OCI-LY1 (cell line): ENCODE measurements at regions not wholly inside any gene's neighbourhood (a gene's known extent, or its start where the extent isn't known, plus 50 kb on each side); places are given as distances from the start of the nearest gene placed in this dataset.

ENCODE experiments used
- H2AFZ ChIP-seq: fragments of 200-600 bp; sonication (generic), shearing (Covaris generic); 2 replicates; pipeline ENCODE4 v1.6.0; 2014; ENCODE audit warnings: antibody characterized with exemption, mild to moderate bottlenecking, low read length
- H3F3A ChIP-seq: fragments of 200-600 bp; sonication (generic), shearing (Covaris generic); 2 replicates; pipeline ENCODE4 v1.6.0; 2014; ENCODE audit warnings: mild to moderate bottlenecking, antibody characterized with exemption, low read length, moderate library complexity; ENCODE audit not compliant: insufficient read depth
- H3K27ac ChIP-seq: fragments of 200-600 bp; sonication (generic); 2 replicates; pipeline ENCODE4 v1.5.1; 2014; ENCODE audit warnings: low read length, mixed run types, mild to moderate bottlenecking, low read depth; ENCODE audit not compliant: poor library complexity, severe bottlenecking
- H3K27me3 ChIP-seq: fragments of 200-600 bp; sonication (generic); 2 replicates; pipeline ENCODE4 v1.6.0; 2014; ENCODE audit warnings: antibody characterized with exemption, mild to moderate bottlenecking, low read length, moderate library complexity; ENCODE audit not compliant: insufficient read depth
- H3K36me3 ChIP-seq: fragments of 200-600 bp; sonication (generic); 2 replicates; pipeline ENCODE4 v1.6.1; 2014; ENCODE audit warnings: mild to moderate bottlenecking, antibody characterized with exemption, low read length, moderate library complexity, mixed read lengths; ENCODE audit not compliant: insufficient read depth
- H3K4me1 ChIP-seq: fragments of 200-600 bp; sonication (generic); 2 replicates; pipeline ENCODE4 v1.5.1; 2014; ENCODE audit warnings: mild to moderate bottlenecking, low read length, moderate library complexity; ENCODE audit not compliant: insufficient read depth, severe bottlenecking
- H3K4me2 ChIP-seq: fragments of 200-600 bp; sonication (generic), shearing (Covaris generic); 2 replicates; pipeline ENCODE4 v1.6.1; 2014; ENCODE audit warnings: low read length
- H3K4me3 ChIP-seq: fragments of 200-600 bp; sonication (generic); 2 replicates; pipeline ENCODE4 v1.5.1; 2014; ENCODE audit warnings: low read length, low read depth, mild to moderate bottlenecking, mixed read lengths; ENCODE audit not compliant: poor library complexity, severe bottlenecking
- H3K79me2 ChIP-seq: fragments of 200-600 bp; shearing (Covaris generic); 2 replicates; pipeline ENCODE4 v1.6.1; 2016; ENCODE audit warnings: mixed run types, low read length, mixed read lengths; ENCODE audit not compliant: insufficient read depth
- H3K9ac ChIP-seq: fragments of 200-600 bp; sonication (generic), shearing (Covaris generic); 2 replicates; pipeline ENCODE4 v1.6.1; 2014; ENCODE audit warnings: mild to moderate bottlenecking, low read length, mixed read lengths
- H3K9me2 ChIP-seq: fragments of 200-600 bp; sonication (generic), shearing (Covaris generic); 2 replicates; pipeline ENCODE4 v1.6.1; 2014; ENCODE audit warnings: low read depth, mild to moderate bottlenecking, low read length, mixed read lengths
- H3K9me3 ChIP-seq: fragments of 200-600 bp; shearing (Covaris generic); 2 replicates; pipeline ENCODE4 v1.6.1; 2014; ENCODE audit warnings: low read length, mixed read lengths
- H4K20me1 ChIP-seq: fragments of 200-600 bp; sonication (generic), shearing (Covaris generic); 2 replicates; pipeline ENCODE4 v1.6.0; 2016; ENCODE audit warnings: mild to moderate bottlenecking, low read length; ENCODE audit not compliant: insufficient read depth
- CTCF ChIP-seq: fragments of 200-600 bp; sonication (generic), shearing (Covaris generic); IDR thresholded peaks from 2 replicates; pipeline ENCODE4 v1.5.1; 2017; ENCODE audit warnings: mild to moderate bottlenecking, antibody characterized with exemption, low read length, moderate library complexity, mixed read lengths
- EZH2 ChIP-seq: fragments of 200-600 bp; sonication (generic), shearing (Covaris generic); IDR thresholded peaks from 2 replicates; pipeline ENCODE4 v1.8.0; 2017; ENCODE audit warnings: borderline replicate concordance, mixed run types, mild to moderate bottlenecking, antibody characterized with exemption, low read length, moderate library complexity, mixed read lengths

GRCh38 chr1:218139761-218140160 is 145.3 kb upstream of the RRP15 start:
- no peak overlapping the region for H3K4me3 ChIP-seq
- H3K9me2 ChIP-seq, result no peaks in the 10 kb centered on the region
- no peaks in the 10 kb centered on the region for H3K27me3 ChIP-seq
- TF ChIP-seq CTCF (no peak), EZH2 (no peak)
- no peaks in the 10 kb centered on the region for H4K20me1 ChIP-seq
- no peak overlapping the region for H3K4me2 ChIP-seq
- H3K9ac ChIP-seq, result no peak overlapping the region
- no peaks in the 10 kb centered on the region for H3K79me2 ChIP-seq
- no peak overlapping the region for H3K27ac ChIP-seq
- H3K4me1 ChIP-seq, result no peaks in the 10 kb centered on the region
- H3K36me3 ChIP-seq, result no peaks in the 10 kb centered on the region
- H3K9me3 ChIP-seq, result no peaks in the 10 kb centered on the region
- H2AFZ ChIP-seq, result no peak overlapping the region
- H3F3A ChIP-seq, result no peaks in the 10 kb centered on the region

GRCh38 chr1:218156595-218156994 is 128.5 kb upstream of the RRP15 start:
- no peaks in the 10 kb centered on the region for H3F3A ChIP-seq
- H3K9me2 ChIP-seq, result no peaks in the 10 kb centered on the region
- no peak overlapping the region for H2AFZ ChIP-seq
- no peak overlapping the region for H3K9ac ChIP-seq
- no peaks in the 10 kb centered on the region for H3K4me1 ChIP-seq
- no peaks in the 10 kb centered on the region for H3K79me2 ChIP-seq
- H4K20me1 ChIP-seq, result no peaks in the 10 kb centered on the region
- H3K36me3 ChIP-seq, result no peaks in the 10 kb centered on the region
- no peak overlapping the region for H3K4me2 ChIP-seq
- H3K27me3 ChIP-seq, result no peaks in the 10 kb centered on the region
- no peak overlapping the region for H3K4me3 ChIP-seq
- no peak overlapping the region for H3K27ac ChIP-seq
- no peaks in the 10 kb centered on the region for H3K9me3 ChIP-seq
- TF ChIP-seq EZH2 (no peak), CTCF (no peak)

GRCh38 chr1:218163371-218163770 is 121.7 kb upstream of the RRP15 start:
- H3K4me2 ChIP-seq, result no peak overlapping the region
- H3F3A ChIP-seq, result no peaks in the 10 kb centered on the region

More at GRCh38 chr1:218163371-218163770, 121.7 kb upstream of the RRP15 start:
- H3K9me2 ChIP-seq, result no peaks in the 10 kb centered on the region
- no peak overlapping the region for H2AFZ ChIP-seq
- H3K9ac ChIP-seq, result no peak overlapping the region
- H3K36me3 ChIP-seq, result no peaks in the 10 kb centered on the region
- no peak overlapping the region for H3K4me3 ChIP-seq
- peaks cover 4% of the 10 kb centered on the region; the same call in 1 of the 2 replicates for H3K27me3 ChIP-seq
- TF ChIP-seq EZH2, result no peak
- no peak for TF ChIP-seq CTCF
- peaks cover 10% of the 10 kb centered on the region for H3K4me1 ChIP-seq
- H4K20me1 ChIP-seq, result no peaks in the 10 kb centered on the region
- H3K27ac ChIP-seq, result no peak overlapping the region
- H3K9me3 ChIP-seq, result no peaks in the 10 kb centered on the region
- H3K79me2 ChIP-seq, result no peaks in the 10 kb centered on the region
